ENCODE measurements at regions not wholly inside any gene's neighbourhood (a gene's known extent, or its start where the extent isn't known, plus 50 kb on each side); places are given as distances from the start of the nearest gene placed in this dataset.
"Not testable (repeated sequence)": the region's sequence is repeated elsewhere in the genome, so short reads cannot be mapped to it uniquely, and the experiment has no call there.

- DNase-seq: not testable (repeated sequence)
These were observed 402.1 kb downstream of the TMEM121 start for GRCh38 chr14:105928171-105929111.

- no peak for DNase-seq
These were observed 403.1 kb downstream of the TMEM121 start for GRCh38 chr14:105929327-105930081.

GRCh38 chr14:105930572-105930971, 404.2 kb downstream of the TMEM121 start:
- DNase-seq: no peak

GRCh38 chr14:105931808-105932483, 405.6 kb downstream of the TMEM121 start:
- no peak for DNase-seq

- DNase-seq: no peak
These were observed 406.9 kb downstream of the TMEM121 start for GRCh38 chr14:105933238-105933637.

GRCh38 chr14:105935384-105935783, 409.0 kb downstream of the TMEM121 start:
- DNase-seq: no peak

- DNase-seq: no peak
These were observed 411.1 kb downstream of the TMEM121 start for GRCh38 chr14:105937253-105938054.

- no peak for DNase-seq
These were observed 411.9 kb downstream of the TMEM121 start for GRCh38 chr14:105938055-105938863.

- DNase-seq: no peak
These were observed 412.6 kb downstream of the TMEM121 start for GRCh38 chr14:105938959-105939358.

GRCh38 chr14:105939810-105940508, 413.6 kb downstream of the TMEM121 start:
- DNase-seq: no peak

GRCh38 chr14:105940534-105941225, 414.3 kb downstream of the TMEM121 start:
- no peak for DNase-seq

GRCh38 chr14:105941226-105942166, 415.1 kb downstream of the TMEM121 start:
- no peak for DNase-seq

GRCh38 chr14:105942725-105943124, 416.3 kb downstream of the TMEM121 start:
- not testable (repeated sequence) for DNase-seq

GRCh38 chr14:105943973-105944602, 417.7 kb downstream of the TMEM121 start:
- no peak for DNase-seq

GRCh38 chr14:105944632-105945610, 418.5 kb downstream of the TMEM121 start:
- no peak for DNase-seq

GRCh38 chr14:105945896-105946295, 419.5 kb downstream of the TMEM121 start:
- DNase-seq: no peak

- no peak for DNase-seq
These were observed 421.2 kb downstream of the TMEM121 start for GRCh38 chr14:105947599-105947998.

All from NCI-H510A treated with DMSO at 0.1 percent for 48 hours (cell line).